Fibroblast of lung (primary cell): ENCODE measurements at regions not wholly inside any gene's neighbourhood (a gene's known extent, or its start where the extent isn't known, plus 50 kb on each side); places are given as distances from the start of the nearest gene placed in this dataset.

ENCODE experiments used
- DNase-seq, 2 donors: peaks; one replicate each; pipeline versions ENCODE4 v3.0.0 to v3.0.0-alpha.2; 2010; ENCODE audit warnings: low read depth in 2 of 2
- H2AFZ ChIP-seq: 2 replicates; pipeline ENCODE4 v1.5.1; 2012; ENCODE audit warnings: low read length, control low read depth, inconsistent platforms
- H3K27ac ChIP-seq: 2 replicates; pipeline ENCODE4 v1.5.1; 2011; ENCODE audit warnings: low read length, control low read depth; ENCODE audit not compliant: insufficient read depth
- H3K27me3 ChIP-seq: 2 replicates; pipeline ENCODE4 v1.5.1; 2011; ENCODE audit warnings: mild to moderate bottlenecking, low read length; ENCODE audit not compliant: control insufficient read depth, insufficient read depth
- H3K36me3 ChIP-seq: 2 replicates; pipeline ENCODE4 v1.5.1; 2011; ENCODE audit warnings: low read length; ENCODE audit not compliant: control insufficient read depth, insufficient read depth
- H3K4me1 ChIP-seq: 2 replicates; pipeline ENCODE4 v1.5.1; 2011; ENCODE audit warnings: low read length; ENCODE audit not compliant: control insufficient read depth, insufficient read depth; ENCODE audit errors: extremely low read depth
- H3K4me2 ChIP-seq: 2 replicates; pipeline ENCODE4 v1.5.1; 2011; ENCODE audit warnings: low read length, control low read depth; ENCODE audit not compliant: insufficient read depth; ENCODE audit errors: extremely low read depth
- H3K4me3 ChIP-seq, 4 experiments: fragments of 200-600 bp in 1 of 4; sonication (generic) in 1 of 4; replicated peaks in 1 of 4; 2 replicates each; pipeline ENCODE4 v1.5.1; 2011 to 2016; ENCODE audit warnings: low read length in 4 of 4, low read depth in 3 of 4, mild to moderate bottlenecking in 3 of 4, control low read depth in 2 of 4, inconsistent platforms in 1 of 4, mixed read lengths in 1 of 4; ENCODE audit not compliant: insufficient read depth in 1 of 4; ENCODE audit errors: control extremely low read depth in 1 of 4
- H3K79me2 ChIP-seq: 2 replicates; pipeline ENCODE4 v1.5.1; 2012; ENCODE audit warnings: mild to moderate bottlenecking, low read length, inconsistent platforms; ENCODE audit not compliant: control insufficient read depth, insufficient read depth
- H3K9ac ChIP-seq: 2 replicates; pipeline ENCODE4 v1.5.1; 2011; ENCODE audit warnings: mild to moderate bottlenecking, low read length, control low read depth; ENCODE audit not compliant: insufficient read depth
- H3K9me3 ChIP-seq: 2 replicates; pipeline ENCODE4 v1.5.1; 2012; ENCODE audit warnings: low read depth, low read length; ENCODE audit not compliant: control insufficient read depth, insufficient read depth
- H4K20me1 ChIP-seq: 2 replicates; pipeline ENCODE4 v1.5.1; 2011; ENCODE audit warnings: low read length; ENCODE audit not compliant: control insufficient read depth, insufficient read depth; ENCODE audit errors: extremely low read depth
- CTCF ChIP-seq, 2 donors: IDR thresholded peaks in 1 of 2; conservative IDR thresholded peaks in 1 of 2; 1 replicate in 1 of 2; 2 replicates in 1 of 2; pipeline ENCODE4 v1.5.1; 2011 to 2012; ENCODE audit warnings: low read length in 2 of 2, control low read depth in 1 of 2, inconsistent platforms in 1 of 2, low read depth in 1 of 2, mild to moderate bottlenecking in 1 of 2
- EZH2 ChIP-seq: IDR thresholded peaks from 2 replicates; pipeline ENCODE4 v1.5.1; 2012; ENCODE audit warnings: low read length, control low read depth, mild to moderate bottlenecking; ENCODE audit errors: missing control alignments

- H3K9ac ChIP-seq, result no peak overlapping the region
- no peaks in the 10 kb centered on the region for H3K27me3 ChIP-seq
- H3K4me1 ChIP-seq, result no peaks in the 10 kb centered on the region
- H3K79me2 ChIP-seq, result no peaks in the 10 kb centered on the region
- no peaks in the 10 kb centered on the region for H3K36me3 ChIP-seq
- H3K4me3 ChIP-seq, result no peak overlapping the region
- no peaks in the 10 kb centered on the region for H4K20me1 ChIP-seq
- H3K9me3 ChIP-seq, result no peaks in the 10 kb centered on the region
- no peak overlapping the region for H2AFZ ChIP-seq
- H3K27ac ChIP-seq, result no peak overlapping the region
- DNase-seq, result no peak
- no peak overlapping the region for H3K4me2 ChIP-seq
- TF ChIP-seq EZH2, result no peak
Observed at GRCh38 chr1:29961293-29962059, 725.2 kb downstream of the PTPRU start.

DNA sequence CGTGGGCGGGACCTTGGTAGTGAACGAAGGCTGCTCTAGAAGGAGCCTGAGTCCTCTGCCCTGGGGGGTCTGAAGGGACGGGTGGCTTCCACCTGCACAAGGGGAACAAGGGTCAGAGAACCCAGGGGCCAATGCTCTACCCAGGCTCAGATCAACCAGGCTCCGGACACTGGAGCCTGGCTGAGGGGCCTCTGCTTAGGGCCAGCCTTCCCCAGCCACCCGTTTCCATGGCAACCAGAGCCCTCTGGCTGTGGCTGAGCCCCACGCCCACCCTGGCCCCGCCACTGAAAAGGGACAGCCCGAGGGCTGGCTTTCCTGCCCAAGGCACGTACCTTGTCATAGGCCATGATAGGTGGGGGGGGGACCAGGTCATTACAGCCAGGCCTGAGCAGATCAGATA is 724.6 kb downstream of the PTPRU start:
- Histone ChIP-seq H3K9ac (no peak overlapping the region), H3K9me3 (no peaks in the 10 kb centered on the region), H3K36me3 (no peaks in the 10 kb centered on the region), H3K4me1 (no peaks in the 10 kb centered on the region), H3K4me3 (no peak overlapping the region), H3K79me2 (no peaks in the 10 kb centered on the region), H4K20me1 (no peaks in the 10 kb centered on the region), H3K4me2 (no peak overlapping the region), H3K27ac (no peak overlapping the region), H3K27me3 (no peaks in the 10 kb centered on the region), H2AFZ (no peak overlapping the region)
- no peak for TF ChIP-seq CTCF (conservative IDR thresholded peaks at IDR 0.05 in 1 of 2, IDR thresholded peaks at IDR 0.05 in 1 of 2; ENCODE audit: low read depth in 1 of 2, low read length in 2 of 2)
- no peak for TF ChIP-seq EZH2
- no peak for DNase-seq

DNA sequence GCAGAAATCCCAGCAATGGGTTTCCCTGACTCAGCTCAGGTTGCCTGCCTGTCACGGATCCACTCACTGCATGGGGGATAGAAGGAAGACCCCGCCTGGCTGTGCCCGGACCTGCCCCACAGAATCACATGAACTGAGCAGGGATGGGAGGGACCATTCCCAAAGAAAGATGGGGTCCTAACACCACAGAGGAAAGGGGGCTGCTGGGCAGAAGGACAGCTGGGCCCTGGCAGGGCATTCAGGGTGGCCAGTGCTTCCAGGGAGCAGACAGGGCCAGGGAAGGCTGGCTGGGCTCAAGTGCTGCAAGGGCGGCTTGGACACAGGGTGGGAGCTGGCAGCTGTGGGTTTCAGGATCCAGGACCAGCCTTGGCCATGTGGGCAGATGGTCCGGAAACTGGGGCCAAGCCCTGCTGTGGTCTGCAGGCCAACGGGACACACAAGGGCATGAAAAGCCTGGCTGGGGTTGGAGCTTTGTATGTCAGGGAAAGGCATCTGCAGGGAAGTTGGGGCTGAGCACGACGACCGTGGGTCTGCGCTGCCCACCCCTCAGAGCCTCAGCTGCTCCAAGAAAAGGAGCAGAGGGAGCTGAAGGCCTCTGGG is 723.9 kb downstream of the PTPRU start:
- Histone ChIP-seq H3K4me2 (no peak overlapping the region), H3K79me2 (no peaks in the 10 kb centered on the region), H3K36me3 (no peaks in the 10 kb centered on the region), H4K20me1 (no peaks in the 10 kb centered on the region), H3K27ac (no peak overlapping the region), H3K9me3 (no peaks in the 10 kb centered on the region), H3K4me3 (no peak overlapping the region), H3K27me3 (no peaks in the 10 kb centered on the region), H2AFZ (no peak overlapping the region), H3K9ac (no peak overlapping the region), H3K4me1 (no peaks in the 10 kb centered on the region)
- DNase-seq, result no peak
- no peak for TF ChIP-seq EZH2

DNA sequence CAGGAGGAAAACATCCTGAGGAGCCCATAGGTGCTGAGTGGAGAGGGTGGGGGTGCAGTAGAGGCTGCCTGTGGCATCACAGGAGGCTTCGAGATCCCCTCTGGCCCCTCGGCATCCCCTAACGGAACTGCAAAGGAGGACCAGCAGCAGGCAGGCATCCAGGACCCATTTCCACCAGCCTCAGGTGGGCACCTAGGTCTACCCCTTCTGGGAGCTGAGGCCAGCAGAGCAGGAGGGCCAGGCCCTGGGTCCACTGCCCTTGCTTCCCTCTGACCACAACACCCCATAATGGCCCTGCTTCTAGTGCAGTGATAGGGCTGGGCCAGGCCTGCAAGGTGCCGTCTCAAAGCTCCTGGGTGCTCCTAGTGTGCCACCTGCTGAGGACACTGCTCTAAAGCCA is 723.0 kb downstream of the PTPRU start:
- Histone ChIP-seq H2AFZ (no peak overlapping the region), H3K9ac (no peak overlapping the region), H3K9me3 (no peaks in the 10 kb centered on the region), H3K27me3 (no peaks in the 10 kb centered on the region), H3K4me2 (no peak overlapping the region), H3K4me1 (no peaks in the 10 kb centered on the region), H4K20me1 (no peaks in the 10 kb centered on the region), H3K79me2 (no peaks in the 10 kb centered on the region), H3K36me3 (no peaks in the 10 kb centered on the region), H3K4me3 (no peak overlapping the region), H3K27ac (no peak overlapping the region)
- no peak for DNase-seq
- TF ChIP-seq EZH2, result no peak
- no peak for TF ChIP-seq CTCF (conservative IDR thresholded peaks at IDR 0.05 in 1 of 2, IDR thresholded peaks at IDR 0.05 in 1 of 2; ENCODE audit: low read depth in 1 of 2, low read length in 2 of 2)
